Astrocyte of the cerebellum (primary cell): ENCODE measurements at regions not wholly inside any gene's neighbourhood (a gene's known extent, or its start where the extent isn't known, plus 50 kb on each side); places are given as distances from the start of the nearest gene placed in this dataset.

Experiments
- DNase-seq: peaks from one replicate; pipeline ENCODE4 v3.0.0-alpha.2; 2011; ENCODE audit warnings: low read depth
- H3K4me3 ChIP-seq: 2 replicates; pipeline ENCODE4 v1.5.1; 2011; ENCODE audit warnings: mild to moderate bottlenecking, low read depth, low read length, moderate library complexity
- CTCF ChIP-seq: IDR thresholded peaks from 2 replicates; pipeline ENCODE4 v1.5.1; 2012; ENCODE audit warnings: low read length, low read depth, moderate library complexity, mild to moderate bottlenecking; ENCODE audit errors: missing control alignments
- in situ Hi-C: cut with HindIII; loops from 2 replicates; pipeline ENCODE4 v1.10.0; 2017; ENCODE audit warnings: low sequenced_read_pairs

DNA sequence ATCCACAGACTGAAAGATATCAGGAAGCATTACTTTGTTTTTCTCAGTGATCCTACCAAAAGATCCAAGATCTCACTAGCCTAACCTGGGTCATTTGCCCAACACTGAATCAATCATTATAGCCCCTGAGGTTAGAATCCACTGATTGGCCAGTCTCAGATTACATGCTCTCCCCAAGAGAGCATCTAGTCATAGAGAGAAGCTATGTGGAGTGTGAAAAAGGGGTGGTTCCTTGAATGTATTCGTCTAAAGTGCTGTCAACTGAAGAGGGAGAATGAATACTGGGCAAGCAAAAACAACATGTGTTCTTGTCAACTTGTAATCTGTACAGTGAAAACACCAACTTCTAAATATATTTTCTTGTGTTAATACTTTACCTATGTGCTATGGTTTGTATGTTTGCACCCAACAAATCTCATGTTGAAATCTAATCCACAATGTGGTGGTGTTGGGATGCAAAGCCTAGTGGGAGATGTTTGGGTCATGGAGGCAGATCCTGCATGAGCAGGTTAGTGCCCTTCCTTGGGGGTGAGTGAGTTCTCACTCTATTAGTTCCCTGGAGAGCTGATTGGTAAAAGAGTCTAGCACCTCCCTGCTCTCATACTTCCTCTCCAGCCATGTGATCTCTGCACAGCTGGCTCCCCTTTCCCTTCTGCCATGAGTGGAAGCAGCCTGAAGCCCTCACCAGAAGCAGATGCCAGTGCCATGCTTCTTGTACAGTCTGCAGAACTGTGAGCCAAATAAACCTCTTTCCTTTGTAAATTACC is 60.3 kb upstream of the PJA2 start:
- in situ Hi-C loops = loop anchor here (5.0 kb wide), 2 partner anchors 63 to 103 kb away; partner anchors contain the start of gene PJA2
- no peak for DNase-seq
- H3K4me3 ChIP-seq = no peak overlapping the region
- TF ChIP-seq CTCF = no peak

DNA sequence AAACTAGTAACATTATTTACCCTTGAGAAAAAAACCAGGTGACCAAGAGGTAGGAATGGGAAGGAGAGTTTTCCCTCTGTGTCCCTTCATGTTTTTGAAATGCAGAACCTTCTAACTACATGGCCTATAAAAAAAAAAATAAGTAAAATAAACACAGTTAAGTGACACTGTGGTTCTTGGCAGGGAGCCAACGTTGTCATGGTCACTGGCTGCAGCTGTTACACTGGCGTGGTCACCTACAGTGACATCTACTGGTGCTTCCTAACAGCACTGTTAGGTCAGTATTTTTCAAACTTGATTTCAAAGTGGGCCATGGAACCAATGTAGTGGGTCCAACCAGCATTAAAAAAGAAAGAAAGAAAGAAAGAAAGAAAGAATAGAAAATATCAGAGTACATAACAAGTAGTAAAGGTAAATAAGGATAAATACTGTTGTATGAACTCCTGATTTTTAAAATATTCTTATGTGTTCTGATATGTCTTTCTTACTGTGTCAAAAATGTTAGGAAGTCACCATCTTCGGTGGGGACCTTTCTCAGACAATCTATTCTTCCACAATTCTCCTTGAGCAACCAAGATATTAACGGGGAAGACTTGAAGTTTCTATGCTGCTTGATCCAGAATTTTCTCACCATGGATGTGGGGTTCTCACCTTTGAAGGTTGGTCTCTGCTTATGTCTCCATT is 59.1 kb upstream of the PJA2 start:
- no peak overlapping the region for H3K4me3 ChIP-seq
- TF ChIP-seq CTCF = peak; percentile 76
- in situ Hi-C loops = loop anchor here (5.0 kb wide), 1 partner anchor 62 kb away; the partner anchor contains the start of gene PJA2

DNA sequence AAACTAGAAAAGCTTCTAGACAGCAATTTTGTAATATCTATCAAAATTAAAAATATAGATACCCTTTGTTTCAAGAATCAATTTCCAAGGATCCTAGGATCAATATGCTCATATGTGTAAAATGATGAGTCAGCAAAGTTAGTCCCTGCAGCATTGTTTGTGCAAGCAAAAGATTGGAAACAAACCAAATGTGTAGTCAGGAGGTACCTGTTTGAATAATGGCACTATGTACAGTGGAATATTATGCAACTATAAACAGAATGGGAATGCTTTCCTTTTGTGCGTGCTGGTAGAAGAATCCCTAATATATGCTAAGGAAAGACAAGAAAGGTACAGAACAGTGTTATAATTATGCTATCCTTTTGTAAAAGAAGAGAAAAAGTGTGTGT is 58.5 kb upstream of the PJA2 start:
- H3K4me3 ChIP-seq = no peak overlapping the region
- no peak for TF ChIP-seq CTCF
- in situ Hi-C loops = loop anchor here (5.0 kb wide), 1 partner anchor 61 kb away; the partner anchor contains the start of gene PJA2
- no peak for DNase-seq

More for the DNA sequence above, 59.1 kb upstream of the PJA2 start:
- DNase-seq = peak; percentile 90

DNA sequence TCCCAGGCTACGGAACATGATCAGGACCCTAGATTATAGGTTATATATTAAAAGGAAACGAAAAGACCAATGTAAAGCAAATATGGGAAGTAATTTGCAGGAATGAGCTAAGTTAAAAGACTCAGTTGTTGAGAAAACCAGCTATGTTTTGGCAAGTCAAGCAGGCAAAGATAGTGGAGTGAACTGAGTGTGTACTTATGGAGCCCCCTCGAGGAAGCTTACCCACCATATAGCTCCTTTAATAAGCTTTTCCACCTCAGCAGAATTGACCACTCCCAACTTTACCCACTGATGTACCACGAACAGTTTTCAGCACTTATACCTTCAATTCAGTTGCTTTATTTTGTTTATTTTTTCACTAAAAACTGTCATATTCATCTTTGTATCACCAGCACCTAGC is 57.3 kb upstream of the PJA2 start:
- no peak for TF ChIP-seq CTCF
- no peak overlapping the region for H3K4me3 ChIP-seq
- in situ Hi-C loops = loop anchor here (5.0 kb wide), 1 partner anchor 60 kb away; the partner anchor contains the start of gene PJA2
- no peak for DNase-seq
